Skeletal muscle satellite cell (primary cell): ENCODE measurements at regions not wholly inside any gene's neighbourhood (a gene's known extent, or its start where the extent isn't known, plus 50 kb on each side); places are given as distances from the start of the nearest gene placed in this dataset.

Source experiments
- H3K27me3 ChIP-seq: 2 replicates; pipeline ENCODE4 v1.7.0; 2013; ENCODE audit warnings: low read length; ENCODE audit not compliant: control insufficient read depth, insufficient read depth
- H3K36me3 ChIP-seq: 2 replicates; pipeline ENCODE4 v1.7.0; 2013; ENCODE audit warnings: mild to moderate bottlenecking, control low read depth, low read length; ENCODE audit not compliant: insufficient read depth
- H3K4me1 ChIP-seq: 2 replicates; pipeline ENCODE4 v1.7.0; 2013; ENCODE audit warnings: low read length; ENCODE audit not compliant: control insufficient read depth, insufficient read depth
- H3K4me2 ChIP-seq: 2 replicates; pipeline ENCODE4 v1.7.0; 2013; ENCODE audit warnings: mild to moderate bottlenecking, low read length
- H3K4me3 ChIP-seq: 2 replicates; pipeline ENCODE4 v1.7.0; 2013; ENCODE audit warnings: low read length
- H3K9ac ChIP-seq: 2 replicates; pipeline ENCODE4 v1.7.0; 2013; ENCODE audit warnings: mild to moderate bottlenecking, low read depth, low read length, moderate library complexity
- H3K9me3 ChIP-seq: replicated peaks from 2 replicates; pipeline ENCODE4 v1.7.0; 2013; ENCODE audit warnings: mild to moderate bottlenecking, control low read depth, low read length

DNA sequence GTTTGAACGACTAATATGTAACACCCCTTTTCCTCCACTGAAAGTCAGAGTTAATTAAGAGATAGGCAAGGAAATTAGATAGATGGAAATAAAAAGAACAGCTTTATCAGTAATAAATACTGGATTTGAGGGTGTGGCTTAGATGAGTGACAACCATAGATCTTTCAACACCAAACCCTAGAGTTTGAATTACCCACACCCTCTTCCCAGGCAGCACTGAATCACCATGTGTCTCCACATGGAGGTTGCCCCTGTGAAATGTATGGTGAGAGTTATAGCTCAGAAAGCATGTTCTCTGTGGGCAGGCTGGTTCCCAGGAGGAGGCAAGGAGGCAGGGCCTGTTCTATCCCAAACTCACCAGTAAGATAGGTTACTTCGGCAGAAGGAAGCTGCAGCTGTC, 69.7 kb downstream of the TMEM174 start:
- no peak overlapping the region for H3K4me3 ChIP-seq
- H3K9me3 ChIP-seq = no peaks in the 10 kb centered on the region
- H3K9ac ChIP-seq = no peak overlapping the region
- peaks cover 54% of the 10 kb centered on the region for H3K27me3 ChIP-seq
- no peak overlapping the region for H3K4me2 ChIP-seq
- H3K36me3 ChIP-seq = no peaks in the 10 kb centered on the region
- no peaks in the 10 kb centered on the region for H3K4me1 ChIP-seq

DNA sequence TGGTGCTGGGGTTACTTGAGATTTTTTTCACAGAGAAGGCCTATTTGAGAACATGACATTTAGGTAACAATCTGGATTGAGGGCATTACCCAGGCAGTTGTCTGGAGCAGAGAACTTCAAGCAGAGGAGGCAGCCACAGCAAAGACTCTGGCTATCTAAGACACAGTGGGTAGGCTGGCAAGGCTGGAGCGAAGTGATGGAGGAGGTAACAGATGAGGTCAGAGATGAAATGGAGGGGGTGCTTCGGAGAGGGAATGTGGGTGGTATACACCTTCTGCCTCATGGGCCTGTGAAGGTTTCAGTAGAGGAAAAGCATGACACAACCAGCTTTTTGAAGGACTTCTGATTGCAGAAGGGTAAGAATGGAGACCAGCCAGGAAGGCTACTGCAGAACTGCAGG, 65.9 kb downstream of the TMEM174 start:
- H3K36me3 ChIP-seq = no peaks in the 10 kb centered on the region
- peaks cover 2% of the 10 kb centered on the region for H3K4me1 ChIP-seq
- no peak overlapping the region for H3K9ac ChIP-seq
- no peaks in the 10 kb centered on the region for H3K9me3 ChIP-seq
- H3K4me2 ChIP-seq = no peak overlapping the region
- H3K4me3 ChIP-seq = no peak overlapping the region
- peaks cover 42% of the 10 kb centered on the region for H3K27me3 ChIP-seq

DNA sequence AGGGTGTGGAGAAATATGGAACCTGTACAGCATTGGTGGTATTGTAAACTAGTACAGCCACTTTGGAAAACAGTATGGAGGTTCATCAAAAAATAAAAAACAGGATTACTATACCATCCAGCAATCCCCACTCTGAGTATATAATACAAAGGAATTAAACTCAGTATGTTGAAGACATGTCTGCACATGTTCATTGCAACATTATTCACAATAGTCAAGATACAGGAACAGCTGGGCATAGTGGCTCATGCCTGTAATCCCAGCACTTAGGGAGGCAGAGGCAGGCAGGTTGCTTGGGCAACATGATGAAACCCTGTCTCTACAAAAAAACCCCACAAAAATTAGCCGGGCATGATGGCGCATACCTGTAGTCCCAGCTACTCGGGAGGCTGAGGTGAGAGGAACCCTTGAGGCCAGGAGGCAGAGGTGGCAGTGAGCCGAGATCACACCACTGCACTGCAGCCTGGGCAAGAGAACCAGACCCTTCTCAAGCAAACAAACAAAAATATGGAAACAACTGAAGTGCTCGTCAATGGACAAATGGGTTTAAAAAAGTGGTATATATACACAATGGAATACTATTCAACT, 63.6 kb downstream of the TMEM174 start:
- Histone ChIP-seq H3K9ac (no peak overlapping the region), H3K36me3 (no peaks in the 10 kb centered on the region), H3K9me3 (no peaks in the 10 kb centered on the region), H3K27me3 (peaks cover 35% of the 10 kb centered on the region), H3K4me3 (no peak overlapping the region), H3K4me2 (no peak overlapping the region), H3K4me1 (peaks cover 11% of the 10 kb centered on the region)

DNA sequence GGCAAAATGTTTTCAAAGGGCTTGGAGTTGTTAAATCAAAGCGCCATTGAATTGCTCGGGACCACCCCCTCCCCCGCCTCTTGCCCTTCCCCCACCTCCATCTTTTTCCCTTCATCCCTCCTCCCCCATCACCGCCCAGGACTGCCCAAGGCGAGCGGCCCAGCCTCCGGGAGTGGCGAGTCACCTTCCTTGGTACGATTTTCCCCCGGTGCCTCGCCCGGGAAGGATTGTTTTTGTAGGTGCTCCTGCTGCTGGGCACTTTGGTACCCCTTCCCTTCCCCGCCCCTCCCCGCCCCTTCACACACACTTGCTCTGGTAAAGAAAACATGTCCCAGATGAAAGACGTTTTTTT, 61.2 kb downstream of the TMEM174 start:
- Histone ChIP-seq H3K9me3 (no peaks in the 10 kb centered on the region), H3K9ac (peak overlapping the region; percentile 78), H3K36me3 (no peaks in the 10 kb centered on the region), H3K4me3 (peak overlapping the region; percentile 70), H3K4me2 (peak overlapping the region; percentile 95), H3K4me1 (peaks cover 20% of the 10 kb centered on the region), H3K27me3 (peaks cover 14% of the 10 kb centered on the region)

DNA sequence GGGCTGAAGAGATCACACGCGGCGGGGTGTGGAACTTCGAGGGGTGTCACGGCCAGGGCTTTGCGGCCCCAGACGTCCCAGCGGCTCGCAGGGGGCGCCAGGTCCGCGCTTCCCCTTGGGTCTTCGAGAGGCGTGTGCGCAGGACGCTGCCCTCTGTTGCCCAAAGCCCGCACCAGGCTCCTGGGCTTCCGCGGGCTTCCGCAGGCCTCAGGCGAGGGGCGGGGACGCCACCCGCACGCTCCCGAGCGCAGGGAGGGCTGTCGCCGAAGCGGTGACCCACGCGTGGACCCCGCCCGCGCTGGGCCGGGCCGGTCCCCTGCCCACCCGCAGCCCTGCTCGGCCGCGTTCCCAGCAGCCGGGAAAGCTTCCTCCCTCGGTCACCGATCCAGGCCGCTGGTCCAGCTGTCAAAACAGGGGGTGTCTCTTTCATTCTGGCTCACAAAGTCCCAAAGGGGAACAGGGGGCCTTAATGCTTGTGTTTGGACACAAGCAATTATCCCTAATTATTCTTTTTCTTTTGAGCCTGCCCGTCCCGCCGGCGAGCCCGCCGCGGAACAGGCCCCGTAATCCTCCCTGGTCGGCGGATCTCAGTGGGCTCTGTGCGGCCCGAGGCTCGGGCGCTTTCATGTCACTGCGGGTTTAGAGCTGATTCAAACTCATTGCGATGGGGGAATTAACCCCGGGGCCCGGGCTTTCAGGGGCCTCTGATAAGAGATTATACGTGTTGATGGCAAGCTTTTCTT, 60.6 kb downstream of the TMEM174 start:
- Histone ChIP-seq H3K4me3 (peak overlapping the region; percentile 70), H3K9ac (peak overlapping the region; percentile 78), H3K27me3 (peaks cover 8% of the 10 kb centered on the region), H3K36me3 (no peaks in the 10 kb centered on the region), H3K9me3 (no peaks in the 10 kb centered on the region), H3K4me1 (peaks cover 21% of the 10 kb centered on the region), H3K4me2 (peak overlapping the region; percentile 95)

DNA sequence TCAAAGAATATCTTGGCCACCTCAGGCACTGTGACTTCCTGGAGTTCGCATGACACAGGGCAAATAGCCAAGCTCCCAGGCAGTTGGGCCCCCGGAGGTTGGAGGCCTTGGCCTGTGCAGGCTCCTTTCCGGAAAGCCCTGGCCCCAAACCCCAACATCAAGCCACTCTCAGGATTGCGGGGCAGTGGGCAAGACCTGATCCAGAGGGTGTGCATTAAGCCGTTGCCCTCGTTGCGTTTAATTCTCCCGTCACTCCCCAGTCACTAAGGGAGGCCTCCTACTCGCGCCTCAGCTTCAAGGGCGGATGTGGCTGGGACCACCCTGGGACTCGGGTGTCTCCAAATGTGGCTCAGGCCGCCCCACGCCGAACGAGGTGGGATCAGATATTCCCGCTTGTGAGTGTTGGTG, 60.1 kb downstream of the TMEM174 start:
- Histone ChIP-seq H3K9ac (peak overlapping the region; percentile 78), H3K36me3 (no peaks in the 10 kb centered on the region), H3K9me3 (no peaks in the 10 kb centered on the region), H3K27me3 (peaks cover 6% of the 10 kb centered on the region), H3K4me1 (peaks cover 21% of the 10 kb centered on the region), H3K4me2 (peak overlapping the region; percentile 95), H3K4me3 (peak overlapping the region; percentile 70)

DNA sequence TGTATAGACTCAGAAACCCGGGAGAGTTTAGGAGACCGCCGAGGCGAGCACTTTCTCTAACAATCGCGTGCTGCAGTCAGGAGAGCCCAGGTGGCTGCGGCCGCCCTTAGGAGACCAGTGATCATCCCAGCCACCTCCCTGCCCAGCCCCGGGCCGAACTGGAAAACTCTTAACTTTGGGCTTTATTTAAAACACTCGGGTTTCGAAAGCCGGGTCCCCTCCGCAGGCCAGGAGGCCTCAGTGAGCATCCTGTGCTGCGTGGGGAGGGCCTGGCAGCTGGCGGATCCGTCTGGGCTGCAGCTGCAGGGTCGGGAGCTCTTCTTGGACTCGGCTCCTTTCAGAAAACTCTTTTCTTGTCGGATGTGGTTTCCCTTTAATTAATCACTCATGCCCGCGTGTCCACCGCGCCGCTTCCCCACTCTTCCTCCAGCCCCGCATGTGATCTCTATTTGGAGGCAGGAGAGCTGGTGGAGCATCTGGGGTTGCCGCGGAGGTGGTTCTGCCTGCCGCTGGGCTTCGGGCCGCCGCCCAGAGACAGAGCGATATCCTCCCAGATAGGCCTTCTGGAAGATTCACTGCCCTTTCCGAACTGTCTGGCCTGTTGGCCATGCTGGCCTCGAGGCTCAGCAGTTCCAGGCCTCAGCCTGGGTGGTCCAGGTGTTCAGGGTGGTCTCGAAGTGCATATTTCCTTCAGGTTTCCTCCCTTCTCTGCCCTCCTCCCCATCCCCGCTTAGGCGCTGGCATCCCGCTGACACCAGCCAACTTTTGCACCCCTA, 59.5 kb downstream of the TMEM174 start:
- Histone ChIP-seq H3K9ac (no peak overlapping the region), H3K36me3 (no peaks in the 10 kb centered on the region), H3K27me3 (peaks cover 6% of the 10 kb centered on the region), H3K9me3 (no peaks in the 10 kb centered on the region), H3K4me2 (no peak overlapping the region), H3K4me1 (peaks cover 21% of the 10 kb centered on the region), H3K4me3 (no peak overlapping the region)

DNA sequence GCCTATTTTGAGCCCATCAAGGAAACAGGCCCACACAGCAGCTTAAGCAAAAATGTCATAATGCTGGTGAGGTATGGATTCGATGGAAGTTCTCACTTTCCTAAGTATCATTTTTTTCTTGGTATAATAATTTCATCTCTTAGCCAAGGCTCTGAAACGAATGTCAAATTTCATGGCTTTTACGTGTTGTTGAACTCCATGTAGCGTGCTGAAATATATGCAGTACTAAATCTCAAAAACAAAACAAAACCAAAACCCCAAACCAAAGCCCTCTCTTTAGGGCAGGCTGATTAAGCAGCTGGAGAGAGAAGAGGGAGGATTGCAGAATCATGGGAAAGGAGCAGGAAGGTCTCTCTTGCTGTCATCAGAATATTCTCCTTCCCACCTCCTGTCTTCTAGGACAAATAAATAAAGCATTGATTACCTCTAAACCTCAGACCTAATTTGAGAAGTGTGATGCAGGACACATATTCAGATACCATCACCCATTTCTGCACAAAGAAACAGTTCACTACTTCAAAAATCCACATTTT, 58.3 kb downstream of the TMEM174 start:
- no peaks in the 10 kb centered on the region for H3K9me3 ChIP-seq
- H3K4me3 ChIP-seq = no peak overlapping the region
- peaks cover 6% of the 10 kb centered on the region for H3K27me3 ChIP-seq
- H3K36me3 ChIP-seq = no peaks in the 10 kb centered on the region
- H3K4me1 ChIP-seq = peaks cover 21% of the 10 kb centered on the region
- no peak overlapping the region for H3K9ac ChIP-seq
- no peak overlapping the region for H3K4me2 ChIP-seq

DNA sequence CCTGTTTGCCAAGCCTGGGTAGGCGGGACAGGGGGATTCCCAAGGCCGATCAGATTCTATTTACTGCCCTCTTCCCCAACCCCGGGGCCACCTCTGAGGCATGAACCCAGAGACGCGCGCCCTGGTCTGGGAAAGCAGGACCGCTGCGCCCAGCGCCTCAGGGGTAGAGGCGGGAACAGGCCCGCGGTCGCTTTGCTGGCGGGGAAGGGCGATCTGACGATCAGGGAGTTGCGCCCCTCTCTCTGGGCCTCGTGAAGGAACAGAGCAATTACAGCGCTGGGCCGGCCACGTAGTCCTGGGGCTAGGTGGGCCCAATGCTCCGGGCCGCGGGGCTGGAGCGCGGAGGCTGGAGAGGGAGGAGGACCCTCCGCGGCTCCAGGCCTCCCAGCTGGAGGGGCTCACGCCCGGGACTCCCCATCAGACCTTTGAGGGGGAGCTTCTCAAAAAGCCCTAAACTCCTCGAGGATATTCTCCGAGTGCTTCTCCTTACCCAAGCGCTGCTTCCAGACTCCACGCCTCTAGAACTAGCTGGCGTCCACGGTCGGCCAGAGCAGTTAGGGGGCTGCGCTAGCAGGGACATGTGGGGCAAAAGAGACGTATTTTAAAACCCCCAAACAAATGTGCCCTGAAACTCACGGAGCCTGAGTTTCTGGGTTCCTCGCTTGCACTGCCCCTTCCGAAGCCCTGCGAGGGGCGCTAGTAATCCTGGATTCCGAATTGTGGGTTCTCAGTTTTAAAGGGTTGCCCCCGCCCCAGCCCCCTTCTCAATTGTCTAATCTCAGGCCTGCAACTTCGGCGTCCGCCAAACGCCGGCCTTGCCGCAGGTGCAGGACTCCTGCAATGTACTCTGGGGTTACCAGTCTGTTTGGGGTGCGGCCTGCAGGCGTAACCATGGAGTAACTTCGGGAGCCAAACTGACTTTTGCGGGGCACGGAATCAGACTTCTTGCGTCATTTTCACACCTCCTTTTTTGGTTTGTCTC, 57.6 kb downstream of the TMEM174 start:
- H3K27me3 ChIP-seq = peaks cover 6% of the 10 kb centered on the region
- no peak overlapping the region for H3K4me2 ChIP-seq
- no peaks in the 10 kb centered on the region for H3K9me3 ChIP-seq
- no peaks in the 10 kb centered on the region for H3K36me3 ChIP-seq
- no peak overlapping the region for H3K9ac ChIP-seq
- H3K4me3 ChIP-seq = no peak overlapping the region
- H3K4me1 ChIP-seq = peaks cover 21% of the 10 kb centered on the region

DNA sequence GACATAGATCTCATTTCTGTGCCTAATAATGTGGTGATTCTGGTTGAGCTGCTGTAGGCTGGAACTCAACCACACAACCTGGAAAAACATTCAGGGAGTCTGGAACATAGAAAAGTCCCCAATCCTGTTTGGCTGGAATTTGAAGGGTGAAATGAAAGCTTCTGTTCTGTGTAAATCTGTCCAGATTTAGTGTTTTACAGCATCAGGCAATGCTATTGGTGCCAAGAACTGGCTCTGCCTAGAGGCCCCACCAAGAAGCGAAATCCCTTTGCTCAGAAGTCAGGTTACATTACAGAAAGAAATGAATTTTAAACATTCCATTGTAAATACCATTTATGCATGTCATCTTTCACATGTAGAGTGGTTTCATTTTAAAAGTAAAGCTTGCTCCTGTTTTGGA, 56.3 kb downstream of the TMEM174 start:
- H3K36me3 ChIP-seq = no peaks in the 10 kb centered on the region
- peaks cover 14% of the 10 kb centered on the region for H3K27me3 ChIP-seq
- no peak overlapping the region for H3K9ac ChIP-seq
- no peaks in the 10 kb centered on the region for H3K9me3 ChIP-seq
- peaks cover 21% of the 10 kb centered on the region for H3K4me1 ChIP-seq
- H3K4me3 ChIP-seq = no peak overlapping the region
- H3K4me2 ChIP-seq = no peak overlapping the region

DNA sequence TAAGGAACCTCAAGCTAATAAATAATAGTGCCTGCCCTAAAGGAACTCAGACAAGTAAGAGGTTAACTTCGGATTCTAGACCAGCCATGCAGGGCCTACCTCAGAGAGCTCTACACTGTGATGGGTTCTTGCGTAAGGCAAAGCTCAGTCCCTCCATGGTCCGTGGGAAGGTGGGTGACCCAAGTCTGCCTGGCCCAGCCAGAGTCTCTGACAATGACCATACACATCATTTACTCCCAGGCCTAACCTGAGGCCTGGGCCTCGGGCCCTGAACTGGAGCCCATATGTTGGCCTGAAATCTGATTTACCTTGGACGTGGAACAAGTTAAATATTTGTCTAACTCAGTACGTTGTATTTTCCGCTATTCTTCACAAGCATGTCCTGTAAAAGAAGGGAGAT, 55.1 kb downstream of the TMEM174 start:
- peaks cover 13% of the 10 kb centered on the region for H3K27me3 ChIP-seq
- no peaks in the 10 kb centered on the region for H3K9me3 ChIP-seq
- H3K36me3 ChIP-seq = no peaks in the 10 kb centered on the region
- H3K4me2 ChIP-seq = no peak overlapping the region
- no peak overlapping the region for H3K9ac ChIP-seq
- H3K4me1 ChIP-seq = peaks cover 12% of the 10 kb centered on the region
- H3K4me3 ChIP-seq = no peak overlapping the region
